ENCODE measurements at regions not wholly inside any gene's neighbourhood (a gene's known extent, or its start where the extent isn't known, plus 50 kb on each side); places are given as distances from the start of the nearest gene placed in this dataset.

GRCh38 chr2:71863396-71863795, 284.3 kb downstream of the CYP26B1 start:
- 58% methylated on average over 2 of the region's 5 CpGs for WGBS (ENCODE audit: insufficient coverage, low coverage, low lambda C conversion rate, missing lambda C conversion rate)
- H3K4me3 ChIP-seq = no peak overlapping the region
- no peaks in the 10 kb centered on the region for H3K4me1 ChIP-seq
- H3K9me3 ChIP-seq = no peaks in the 10 kb centered on the region
- no peak overlapping the region for H3K27ac ChIP-seq
- intact Hi-C loops (cut with DNase I) = no loop called here
- no peaks in the 10 kb centered on the region for H3K27me3 ChIP-seq
- ATAC-seq = no peak
- DNase-seq = no peak
- no peaks in the 10 kb centered on the region for H3K36me3 ChIP-seq
- no peak for TF ChIP-seq POLR2A (IDR thresholded peaks at IDR 0.05)
- TF ChIP-seq CTCF (IDR thresholded peaks at IDR 0.05) = no peak

- Histone ChIP-seq H3K36me3 (no peaks in the 10 kb centered on the region), H3K27ac (no peak overlapping the region), H3K4me1 (no peaks in the 10 kb centered on the region), H3K27me3 (no peaks in the 10 kb centered on the region), H3K4me3 (no peak overlapping the region), H3K9me3 (no peaks in the 10 kb centered on the region)
- TF ChIP-seq CTCF (IDR thresholded peaks at IDR 0.05) (no peak), POLR2A (IDR thresholded peaks at IDR 0.05) (no peak)
- ATAC-seq (no peak), DNase-seq (no peak)
- 49% methylated on average over 3 of the region's 3 CpGs for WGBS (ENCODE audit: insufficient coverage, low coverage, low lambda C conversion rate, missing lambda C conversion rate)
- intact Hi-C loops (cut with DNase I) = no loop called here
Observed at GRCh38 chr2:71862921-71863320, 284.7 kb downstream of the CYP26B1 start.

- ATAC-seq (no peak), DNase-seq (no peak)
- no peaks in the 10 kb centered on the region for H3K4me1 ChIP-seq
- no peak overlapping the region for H3K4me3 ChIP-seq
- H3K9me3 ChIP-seq = no peaks in the 10 kb centered on the region
- 55% methylated on average over 11 of the region's 17 CpGs for WGBS (ENCODE audit: insufficient coverage, low coverage, low lambda C conversion rate, missing lambda C conversion rate)
- no peaks in the 10 kb centered on the region for H3K27me3 ChIP-seq
- no peak overlapping the region for H3K27ac ChIP-seq
- no peak for TF ChIP-seq CTCF (IDR thresholded peaks at IDR 0.05)
- no peak for TF ChIP-seq POLR2A (IDR thresholded peaks at IDR 0.05)
- intact Hi-C loops (cut with DNase I) = no loop called here
- H3K36me3 ChIP-seq = no peaks in the 10 kb centered on the region
Observed at GRCh38 chr2:71861186-71862160, 286.2 kb downstream of the CYP26B1 start.

GRCh38 chr2:71860381-71860926, 287.2 kb downstream of the CYP26B1 start:
- no peak for DNase-seq
- H3K4me3 ChIP-seq = no peak overlapping the region
- no peak overlapping the region for H3K27ac ChIP-seq
- no peaks in the 10 kb centered on the region for H3K9me3 ChIP-seq
- 63% methylated on average over 4 of the region's 4 CpGs for WGBS (ENCODE audit: insufficient coverage, low coverage, low lambda C conversion rate, missing lambda C conversion rate)
- no peaks in the 10 kb centered on the region for H3K36me3 ChIP-seq
- no peak for TF ChIP-seq POLR2A (IDR thresholded peaks at IDR 0.05)
- no peak for TF ChIP-seq CTCF (IDR thresholded peaks at IDR 0.05)
- H3K27me3 ChIP-seq = no peaks in the 10 kb centered on the region
- no peaks in the 10 kb centered on the region for H3K4me1 ChIP-seq
- intact Hi-C loops (cut with DNase I) = no loop called here
- no peak for ATAC-seq
